SK-N-SH treated with all-trans-retinoic acid at 6 μM for 48 hours (cell line): ENCODE measurements at regions not wholly inside any gene's neighbourhood (a gene's known extent, or its start where the extent isn't known, plus 50 kb on each side); places are given as distances from the start of the nearest gene placed in this dataset.

ENCODE experiments used
- ATAC-seq: fragments of 200-7000 bp; cut with Tn5 transposase; 3 replicates; pipeline ENCODE4 v1.9.1; 2020; ENCODE audit warnings: mild to moderate bottlenecking, moderate library complexity
- ARNTL ChIP-seq: fragments of 450-650 bp; formaldehyde crosslinking; IDR thresholded peaks from 2 replicates; pipeline ENCODE4 v1.5.0; 2020; ENCODE audit warnings: low read depth, mild to moderate bottlenecking, moderate library complexity, borderline replicate concordance
- BACH2 ChIP-seq: fragments of 250-450 bp; sonication (Bioruptor Pico); IDR thresholded peaks from 2 replicates; pipeline ENCODE4 v1.9.0; 2021; ENCODE audit warnings: mild to moderate bottlenecking, borderline replicate concordance
- ESRRG ChIP-seq: fragments of 250-450 bp; sonication (Bioruptor Pico); IDR thresholded peaks from 2 replicates; pipeline ENCODE4 v1.6.1; 2021; ENCODE audit warnings: mild to moderate bottlenecking
- GLIS3 ChIP-seq: fragments of 250-450 bp; sonication (Bioruptor Pico); IDR thresholded peaks from 2 replicates; pipeline ENCODE4 v1.5.0; 2020; ENCODE audit warnings: mild to moderate bottlenecking, moderate library complexity
- ISL1 ChIP-seq: fragments of 250-450 bp; sonication (Bioruptor Pico); IDR thresholded peaks from 2 replicates; pipeline ENCODE4 v2.1.2; 2022; ENCODE audit warnings: mild to moderate bottlenecking, moderate library complexity
- OSR1 ChIP-seq: fragments of 250-450 bp; sonication (Bioruptor Pico); IDR thresholded peaks from 2 replicates; pipeline ENCODE4 v1.8.0; 2022; ENCODE audit warnings: moderate library complexity, mild to moderate bottlenecking, inconsistent platforms
- PPARA ChIP-seq: fragments of 250-450 bp; sonication (Bioruptor Pico); IDR thresholded peaks from 2 replicates; pipeline ENCODE4 v1.5.0; 2020; ENCODE audit warnings: mild to moderate bottlenecking, borderline replicate concordance
- RARB ChIP-seq: fragments of 250-450 bp; sonication (Bioruptor Pico); IDR thresholded peaks from 2 replicates; pipeline ENCODE4 v1.8.0; 2021; ENCODE audit warnings: mild to moderate bottlenecking, moderate library complexity
- SNAI2 ChIP-seq: fragments of 250-450 bp; sonication (Bioruptor Pico); IDR thresholded peaks from 2 replicates; pipeline ENCODE4 v1.5.0; 2020; ENCODE audit warnings: mild to moderate bottlenecking, moderate library complexity
- TCF4 ChIP-seq: fragments of 250-450 bp; sonication (Bioruptor Pico); IDR thresholded peaks from 2 replicates; pipeline ENCODE4 v1.8.0; 2021; ENCODE audit warnings: mild to moderate bottlenecking, moderate library complexity, borderline replicate concordance
- TOX ChIP-seq: fragments of 250-450 bp; sonication (Bioruptor Pico); IDR thresholded peaks from 2 replicates; pipeline ENCODE4 v1.8.0; 2021; ENCODE audit warnings: mild to moderate bottlenecking, moderate library complexity, borderline replicate concordance
- ZC3H10 ChIP-seq: fragments of 250-450 bp; sonication (Bioruptor Pico); IDR thresholded peaks from 2 replicates; pipeline ENCODE4 v1.5.1; 2021; ENCODE audit warnings: mild to moderate bottlenecking, moderate library complexity
- ZFP3 ChIP-seq: fragments of 250-450 bp; sonication (Bioruptor Pico); IDR thresholded peaks from 2 replicates; pipeline ENCODE4 v1.5.0; 2020; ENCODE audit warnings: mild to moderate bottlenecking, moderate library complexity
- ZFP30 ChIP-seq: fragments of 450-650 bp; formaldehyde crosslinking; IDR thresholded peaks from 2 replicates; pipeline ENCODE4 v1.5.0; 2022; ENCODE audit warnings: mild to moderate bottlenecking, moderate library complexity
- ZNF565 ChIP-seq: fragments of 450-650 bp; formaldehyde crosslinking; conservative IDR thresholded peaks from 2 replicates; pipeline ENCODE4 v1.5.0; 2020; ENCODE audit warnings: low read depth, mild to moderate bottlenecking, moderate library complexity
- ZNF70 ChIP-seq: fragments of 450-650 bp; formaldehyde crosslinking; IDR thresholded peaks from 2 replicates; pipeline ENCODE4 v1.5.0; 2020; ENCODE audit warnings: mild to moderate bottlenecking, moderate library complexity
- ZNF8 ChIP-seq: fragments of 450-650 bp; formaldehyde crosslinking; IDR thresholded peaks from 2 replicates; pipeline ENCODE4 v1.5.0; 2020; ENCODE audit warnings: mild to moderate bottlenecking, moderate library complexity
- TF ChIP-seq, protein P1 (sequence below): fragments of 250-450 bp; sonication (Bioruptor Pico); IDR thresholded peaks from 2 replicates; pipeline ENCODE4 v1.5.0; 2020; ENCODE audit warnings: mild to moderate bottlenecking, moderate library complexity
- TF ChIP-seq, protein P2 (sequence below): fragments of 250-450 bp; sonication (Bioruptor Pico); IDR thresholded peaks from 2 replicates; pipeline ENCODE4 v1.8.0; 2020; ENCODE audit warnings: mild to moderate bottlenecking, moderate library complexity, borderline replicate concordance
- TF ChIP-seq, protein P3 (sequence below): fragments of 250-450 bp; sonication (Bioruptor Pico); IDR thresholded peaks from 2 replicates; pipeline ENCODE4 v1.8.0; 2021; ENCODE audit warnings: low read depth, mild to moderate bottlenecking, moderate library complexity, borderline replicate concordance

DNA sequence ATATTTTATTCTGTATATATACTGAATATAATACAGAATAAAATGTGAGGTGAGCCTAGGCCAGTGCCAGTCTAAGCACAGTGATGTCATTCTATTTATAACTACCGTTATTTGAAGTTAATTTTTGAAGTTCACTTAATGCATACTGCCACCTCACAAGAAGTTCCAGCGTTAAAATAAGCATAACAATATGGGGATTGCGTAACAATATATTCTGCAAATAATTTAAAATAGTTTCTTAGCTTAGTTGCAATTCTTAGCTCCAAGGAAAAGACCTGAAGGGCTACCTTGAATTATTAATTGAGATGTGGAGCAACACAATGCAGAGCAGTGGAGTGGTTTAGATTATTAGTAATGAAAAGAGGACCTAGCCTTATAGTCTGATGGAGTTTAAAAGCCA is 390.5 kb upstream of the ROBO1 start:
- TF ChIP-seq, protein P1, sequence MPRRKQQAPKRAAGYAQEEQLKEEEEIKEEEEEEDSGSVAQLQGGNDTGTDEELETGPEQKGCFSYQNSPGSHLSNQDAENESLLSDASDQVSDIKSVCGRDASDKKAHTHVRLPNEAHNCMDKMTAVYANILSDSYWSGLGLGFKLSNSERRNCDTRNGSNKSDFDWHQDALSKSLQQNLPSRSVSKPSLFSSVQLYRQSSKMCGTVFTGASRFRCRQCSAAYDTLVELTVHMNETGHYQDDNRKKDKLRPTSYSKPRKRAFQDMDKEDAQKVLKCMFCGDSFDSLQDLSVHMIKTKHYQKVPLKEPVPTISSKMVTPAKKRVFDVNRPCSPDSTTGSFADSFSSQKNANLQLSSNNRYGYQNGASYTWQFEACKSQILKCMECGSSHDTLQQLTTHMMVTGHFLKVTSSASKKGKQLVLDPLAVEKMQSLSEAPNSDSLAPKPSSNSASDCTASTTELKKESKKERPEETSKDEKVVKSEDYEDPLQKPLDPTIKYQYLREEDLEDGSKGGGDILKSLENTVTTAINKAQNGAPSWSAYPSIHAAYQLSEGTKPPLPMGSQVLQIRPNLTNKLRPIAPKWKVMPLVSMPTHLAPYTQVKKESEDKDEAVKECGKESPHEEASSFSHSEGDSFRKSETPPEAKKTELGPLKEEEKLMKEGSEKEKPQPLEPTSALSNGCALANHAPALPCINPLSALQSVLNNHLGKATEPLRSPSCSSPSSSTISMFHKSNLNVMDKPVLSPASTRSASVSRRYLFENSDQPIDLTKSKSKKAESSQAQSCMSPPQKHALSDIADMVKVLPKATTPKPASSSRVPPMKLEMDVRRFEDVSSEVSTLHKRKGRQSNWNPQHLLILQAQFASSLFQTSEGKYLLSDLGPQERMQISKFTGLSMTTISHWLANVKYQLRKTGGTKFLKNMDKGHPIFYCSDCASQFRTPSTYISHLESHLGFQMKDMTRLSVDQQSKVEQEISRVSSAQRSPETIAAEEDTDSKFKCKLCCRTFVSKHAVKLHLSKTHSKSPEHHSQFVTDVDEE (CRISPR knock-in tag) = no peak
- TF ChIP-seq TCF4 (CRISPR knock-in tag) (no peak), ZC3H10 (CRISPR knock-in tag) (no peak), OSR1 (CRISPR knock-in tag) (no peak), PPARA (CRISPR knock-in tag) (no peak), GLIS3 (no peak), SNAI2 (CRISPR knock-in tag) (no peak), ZFP3 (no peak), ZNF70 (CRISPR knock-in tag) (no peak), ESRRG (CRISPR knock-in tag) (no peak)
- TF ChIP-seq, protein P2, sequence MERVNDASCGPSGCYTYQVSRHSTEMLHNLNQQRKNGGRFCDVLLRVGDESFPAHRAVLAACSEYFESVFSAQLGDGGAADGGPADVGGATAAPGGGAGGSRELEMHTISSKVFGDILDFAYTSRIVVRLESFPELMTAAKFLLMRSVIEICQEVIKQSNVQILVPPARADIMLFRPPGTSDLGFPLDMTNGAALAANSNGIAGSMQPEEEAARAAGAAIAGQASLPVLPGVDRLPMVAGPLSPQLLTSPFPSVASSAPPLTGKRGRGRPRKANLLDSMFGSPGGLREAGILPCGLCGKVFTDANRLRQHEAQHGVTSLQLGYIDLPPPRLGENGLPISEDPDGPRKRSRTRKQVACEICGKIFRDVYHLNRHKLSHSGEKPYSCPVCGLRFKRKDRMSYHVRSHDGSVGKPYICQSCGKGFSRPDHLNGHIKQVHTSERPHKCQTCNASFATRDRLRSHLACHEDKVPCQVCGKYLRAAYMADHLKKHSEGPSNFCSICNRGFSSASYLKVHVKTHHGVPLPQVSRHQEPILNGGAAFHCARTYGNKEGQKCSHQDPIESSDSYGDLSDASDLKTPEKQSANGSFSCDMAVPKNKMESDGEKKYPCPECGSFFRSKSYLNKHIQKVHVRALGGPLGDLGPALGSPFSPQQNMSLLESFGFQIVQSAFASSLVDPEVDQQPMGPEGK (CRISPR knock-in tag) = no peak
- TF ChIP-seq, protein P3, sequence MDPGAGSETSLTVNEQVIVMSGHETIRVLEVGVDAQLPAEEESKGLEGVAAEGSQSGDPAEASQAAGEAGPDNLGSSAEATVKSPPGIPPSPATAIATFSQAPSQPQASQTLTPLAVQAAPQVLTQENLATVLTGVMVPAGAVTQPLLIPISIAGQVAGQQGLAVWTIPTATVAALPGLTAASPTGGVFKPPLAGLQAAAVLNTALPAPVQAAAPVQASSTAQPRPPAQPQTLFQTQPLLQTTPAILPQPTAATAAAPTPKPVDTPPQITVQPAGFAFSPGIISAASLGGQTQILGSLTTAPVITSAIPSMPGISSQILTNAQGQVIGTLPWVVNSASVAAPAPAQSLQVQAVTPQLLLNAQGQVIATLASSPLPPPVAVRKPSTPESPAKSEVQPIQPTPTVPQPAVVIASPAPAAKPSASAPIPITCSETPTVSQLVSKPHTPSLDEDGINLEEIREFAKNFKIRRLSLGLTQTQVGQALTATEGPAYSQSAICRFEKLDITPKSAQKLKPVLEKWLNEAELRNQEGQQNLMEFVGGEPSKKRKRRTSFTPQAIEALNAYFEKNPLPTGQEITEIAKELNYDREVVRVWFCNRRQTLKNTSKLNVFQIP = no peak
- no peak for ATAC-seq

DNA sequence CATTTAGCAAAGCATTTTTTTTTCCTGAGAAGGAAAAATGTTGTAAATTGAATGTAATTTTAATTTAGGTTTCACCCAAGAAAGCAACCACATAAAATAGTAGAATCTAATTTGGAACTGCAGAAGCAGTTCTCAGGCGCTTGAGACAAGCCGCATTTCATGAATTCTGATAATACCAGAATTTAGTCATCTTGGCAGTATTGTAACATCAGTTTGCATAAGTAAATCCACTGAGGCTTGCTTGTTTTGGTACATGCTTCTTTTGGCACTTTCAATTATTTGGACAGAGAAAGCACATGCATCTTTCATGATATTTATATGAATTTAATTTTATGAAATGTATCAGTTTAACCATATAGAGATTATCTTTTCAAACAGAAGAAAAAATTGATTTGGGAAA is 389.7 kb upstream of the ROBO1 start:
- no peak for TF ChIP-seq OSR1 (CRISPR knock-in tag)
- TF ChIP-seq ZNF70 (CRISPR knock-in tag) = no peak
- no peak for TF ChIP-seq SNAI2 (CRISPR knock-in tag)
- TF ChIP-seq ZFP3 = no peak
- no peak for TF ChIP-seq GLIS3
- no peak for TF ChIP-seq TOX (CRISPR knock-in tag)
- no peak for TF ChIP-seq ARNTL (CRISPR knock-in tag)
- no peak for TF ChIP-seq ZNF565 (CRISPR knock-in tag)
- TF ChIP-seq ZFP30 (CRISPR knock-in tag) = no peak
- TF ChIP-seq, protein P1 (CRISPR knock-in tag) = no peak
- no peak for TF ChIP-seq TCF4 (CRISPR knock-in tag)
- no peak for TF ChIP-seq ZC3H10 (CRISPR knock-in tag)
- TF ChIP-seq, protein P3 = no peak
- TF ChIP-seq ISL1 = no peak
- no peak for TF ChIP-seq RARB (CRISPR knock-in tag)
- TF ChIP-seq ZNF8 (CRISPR knock-in tag) = no peak
- ATAC-seq = no peak

DNA sequence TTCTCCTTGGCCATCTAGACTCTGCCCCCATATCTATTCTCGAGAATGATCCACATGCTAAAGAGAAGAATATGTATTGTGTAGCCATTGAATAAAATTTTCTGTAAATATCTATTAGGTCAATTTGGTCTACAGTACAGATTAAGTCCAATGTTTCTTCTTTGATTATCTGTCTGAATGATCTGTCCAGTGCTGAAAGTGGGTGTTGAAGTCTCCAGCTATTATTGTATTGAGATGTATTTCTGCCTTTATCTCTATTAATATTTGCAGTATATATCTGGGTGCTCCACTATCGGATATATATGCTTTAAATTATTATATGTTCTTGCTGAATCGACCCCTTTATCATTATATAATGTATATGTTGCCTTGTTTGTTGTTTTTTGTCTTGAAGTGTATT is 384.9 kb upstream of the ROBO1 start:
- TF ChIP-seq, protein P3 = no peak
- no peak for TF ChIP-seq BACH2 (CRISPR knock-in tag)
- TF ChIP-seq, protein P1 (CRISPR knock-in tag) = no peak
- TF ChIP-seq, protein P2 (CRISPR knock-in tag) = no peak
- TF ChIP-seq, all 23 proteins: peak for 0
- no peak for ATAC-seq
